Mesenchymal stem cell (in vitro differentiated cells and primary cell): ENCODE measurements at regions not wholly inside any gene's neighbourhood (a gene's known extent, or its start where the extent isn't known, plus 50 kb on each side); places are given as distances from the start of the nearest gene placed in this dataset.

ENCODE experiments used
- DNase-seq: peaks from one replicate; pipeline ENCODE4 v3.0.0-alpha.2; 2013
- H2AFZ ChIP-seq: one replicate; pipeline ENCODE4 v1.6.1; 2013; ENCODE audit warnings: low read depth, mild to moderate bottlenecking, control low read depth, inconsistent platforms, low read length, moderate library complexity
- H2AK5ac ChIP-seq: 2 replicates; pipeline ENCODE4 v1.6.1; 2013; ENCODE audit warnings: low read length, moderate library complexity, mild to moderate bottlenecking, inconsistent platforms; ENCODE audit not compliant: severe bottlenecking
- H2BK120ac ChIP-seq: one replicate; pipeline ENCODE4 v1.6.1; 2013; ENCODE audit warnings: low read depth, mild to moderate bottlenecking, inconsistent platforms, low read length, moderate library complexity
- H2BK12ac ChIP-seq, 2 experiments: one replicate each; pipeline ENCODE4 v1.6.1; 2013; ENCODE audit warnings: inconsistent platforms in 2 of 2, low read length in 2 of 2, mild to moderate bottlenecking in 2 of 2, moderate library complexity in 2 of 2, control low read depth in 1 of 2
- H2BK15ac ChIP-seq: one replicate; pipeline ENCODE4 v1.6.1; 2013; ENCODE audit warnings: mild to moderate bottlenecking, low read depth, inconsistent platforms; ENCODE audit not compliant: poor library complexity, severe bottlenecking
- H2BK5ac ChIP-seq: 2 replicates; pipeline ENCODE4 v1.6.1; 2013; ENCODE audit warnings: low read depth, mild to moderate bottlenecking, low read length, control low read depth, inconsistent platforms; ENCODE audit not compliant: poor library complexity, severe bottlenecking
- H3K14ac ChIP-seq, 2 experiments: one replicate each; pipeline ENCODE4 v1.6.1; 2013; ENCODE audit warnings: inconsistent platforms in 2 of 2, low read length in 2 of 2, control low read depth in 1 of 2, mild to moderate bottlenecking in 1 of 2, moderate library complexity in 1 of 2
- H3K18ac ChIP-seq, 2 experiments: one replicate each; pipeline ENCODE4 v1.6.1; 2013; ENCODE audit warnings: inconsistent platforms in 2 of 2, low read length in 2 of 2, control low read depth in 1 of 2, low read depth in 1 of 2, mild to moderate bottlenecking in 1 of 2
- H3K23ac ChIP-seq, 2 experiments: one replicate each; pipeline ENCODE4 v1.6.1; 2013; ENCODE audit warnings: inconsistent platforms in 2 of 2, low read length in 2 of 2, mild to moderate bottlenecking in 2 of 2, moderate library complexity in 2 of 2, control low read depth in 1 of 2
- H3K27ac ChIP-seq: 2 replicates; pipeline ENCODE4 v1.5.1; 2013; ENCODE audit warnings: mild to moderate bottlenecking, moderate library complexity, low read length, control low read depth, inconsistent platforms; ENCODE audit not compliant: poor library complexity, severe bottlenecking
- H3K27me3 ChIP-seq, 2 experiments: 2 replicates each; pipeline versions ENCODE4 v1.6.1 to v1.7.0; 2013; ENCODE audit warnings: low read length in 2 of 2, mild to moderate bottlenecking in 2 of 2, moderate library complexity in 2 of 2, control low read depth in 1 of 2, inconsistent platforms in 1 of 2; ENCODE audit not compliant: control insufficient read depth in 1 of 2, insufficient read depth in 1 of 2
- H3K36me3 ChIP-seq, 2 experiments: 2 replicates each; pipeline versions ENCODE4 v1.6.1 to v1.7.0; 2013; ENCODE audit warnings: low read length in 2 of 2, control low read depth in 1 of 2, inconsistent platforms in 1 of 2, low read depth in 1 of 2, mild to moderate bottlenecking in 1 of 2; ENCODE audit not compliant: insufficient read depth in 2 of 2, control insufficient read depth in 1 of 2
- H3K4ac ChIP-seq, 2 experiments: one replicate each; pipeline ENCODE4 v1.6.1; 2013; ENCODE audit warnings: inconsistent platforms in 2 of 2, low read length in 2 of 2, mild to moderate bottlenecking in 2 of 2, moderate library complexity in 2 of 2, control low read depth in 1 of 2, low read depth in 1 of 2
- H3K4me1 ChIP-seq: 2 replicates; pipeline ENCODE4 v1.6.1; 2013; ENCODE audit warnings: low read depth, low read length, control low read depth; ENCODE audit not compliant: control insufficient read depth, insufficient read depth
- H3K4me2 ChIP-seq: 2 replicates; pipeline ENCODE4 v1.6.1; 2013; ENCODE audit warnings: low read length, mild to moderate bottlenecking, inconsistent platforms; ENCODE audit not compliant: poor library complexity, severe bottlenecking
- H3K4me3 ChIP-seq, 2 experiments: 2 replicates each; pipeline versions ENCODE4 v1.5.1 to v1.7.0; 2013; ENCODE audit warnings: low read length in 2 of 2, mild to moderate bottlenecking in 2 of 2, control low read depth in 1 of 2, low read depth in 1 of 2; ENCODE audit not compliant: insufficient read depth in 1 of 2
- H3K79me1 ChIP-seq: replicated peaks from 2 replicates; pipeline ENCODE4 v1.6.1; 2013; ENCODE audit warnings: mild to moderate bottlenecking, control low read depth, low read length, inconsistent platforms; ENCODE audit not compliant: poor library complexity, severe bottlenecking
- H3K9ac ChIP-seq: 2 replicates; pipeline ENCODE4 v1.7.0; 2013; ENCODE audit warnings: mild to moderate bottlenecking, low read length, moderate library complexity
- H3K9me3 ChIP-seq: 2 replicates; pipeline ENCODE4 v1.7.0; 2013; ENCODE audit warnings: mild to moderate bottlenecking, low read length; ENCODE audit not compliant: control insufficient read depth
- H4K8ac ChIP-seq: one replicate; pipeline ENCODE4 v1.6.1; 2013; ENCODE audit warnings: inconsistent platforms, mild to moderate bottlenecking, low read length, moderate library complexity
- H4K91ac ChIP-seq: one replicate; pipeline ENCODE4 v1.6.1; 2013; ENCODE audit warnings: mild to moderate bottlenecking, low read length, inconsistent platforms
- WGBS: methylation state at CpG from one replicate; pipeline ENCODE4 v1.1.7; 2013; ENCODE audit warnings: mixed read lengths; 5-methylcytosine and 5-hydroxymethylcytosine counted together

GRCh38 chr5:53397845-53398244, 82.6 kb upstream of the FST start:
- Histone ChIP-seq H2BK5ac (no peak overlapping the region), H3K18ac (peak overlapping the region in 1 of 2 experiments; percentile 45), H3K79me1 (no peaks in the 10 kb centered on the region), H3K4me3 (no peak overlapping the region), H4K91ac (no peak overlapping the region), H2BK120ac (no peak overlapping the region), H3K14ac (no peak overlapping the region), H2BK12ac (peak overlapping the region in 1 of 2 experiments; percentile 29), H3K23ac (no peak overlapping the region), H3K4me1 (peaks cover 3% of the 10 kb centered on the region), H3K9me3 (no peaks in the 10 kb centered on the region), H3K27me3 (no peaks in the 10 kb centered on the region), H3K36me3 (no peaks in the 10 kb centered on the region), H2AK5ac (no peak overlapping the region), H4K8ac (no peak overlapping the region), H2BK15ac (no peak overlapping the region), H2AFZ (no peak overlapping the region), H3K4ac (no peak overlapping the region), H3K27ac (no peak overlapping the region), H3K9ac (peak overlapping the region; percentile 60), H3K4me2 (no peak overlapping the region)
- 55% methylated on average over 2 of the region's 2 CpGs for WGBS
- DNase-seq = peak; percentile 85

DNA sequence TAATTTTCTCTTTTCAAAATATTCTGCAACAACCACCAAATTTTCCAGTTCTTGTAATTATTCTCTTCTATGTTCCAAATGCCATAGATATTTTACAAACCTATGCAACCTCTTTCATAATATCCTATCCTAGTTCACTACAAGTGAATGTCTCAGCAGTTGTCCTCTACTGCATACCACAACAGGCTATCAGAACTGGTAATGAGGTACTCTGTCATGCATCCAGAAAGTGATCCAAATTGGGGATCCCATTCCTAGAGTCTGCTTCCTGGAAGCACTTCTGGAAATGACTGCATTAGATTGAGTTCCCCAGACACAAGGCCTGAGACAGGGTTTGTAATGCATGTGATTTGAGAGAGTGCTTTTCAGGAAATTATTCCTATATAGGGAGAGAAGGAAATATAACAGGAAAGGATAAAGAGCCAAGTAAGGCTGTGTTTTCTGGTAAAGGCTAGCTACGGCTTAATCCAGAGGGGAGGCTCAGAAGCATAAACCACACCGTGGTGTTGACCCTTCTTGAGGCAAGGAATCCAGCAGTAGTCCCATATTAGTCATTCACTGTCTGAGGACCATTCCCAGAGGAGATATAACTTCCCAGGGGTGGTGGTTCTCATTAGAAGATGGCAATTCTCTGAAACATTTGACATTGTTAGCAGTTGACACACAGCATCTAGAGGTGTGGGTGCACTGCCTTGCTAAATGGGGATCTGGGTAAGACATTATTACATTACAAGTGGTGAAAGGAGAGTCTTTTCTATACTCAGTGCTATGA, 80.3 kb upstream of the FST start:
- Histone ChIP-seq H3K9ac (no peak overlapping the region), H2AK5ac (no peak overlapping the region), H2BK120ac (no peak overlapping the region), H3K27ac (no peak overlapping the region), H3K79me1 (no peaks in the 10 kb centered on the region), H2BK12ac (no peak overlapping the region), H3K18ac (no peak overlapping the region), H2BK5ac (no peak overlapping the region), H3K4me1 (peaks cover 3% of the 10 kb centered on the region), H3K23ac (no peak overlapping the region), H4K91ac (no peak overlapping the region), H2AFZ (no peak overlapping the region), H3K4me3 (no peak overlapping the region), H2BK15ac (no peak overlapping the region), H3K9me3 (no peaks in the 10 kb centered on the region), H3K4me2 (no peak overlapping the region), H4K8ac (no peak overlapping the region), H3K4ac (no peak overlapping the region), H3K36me3 (no peaks in the 10 kb centered on the region), H3K14ac (no peak overlapping the region), H3K27me3 (no peaks in the 10 kb centered on the region)
- 37% methylated on average over 2 of the region's 2 CpGs for WGBS
- DNase-seq = peak; percentile 29

- Histone ChIP-seq H3K9ac (no peak overlapping the region), H3K4me3 (no peak overlapping the region), H3K4me1 (no peaks in the 10 kb centered on the region), H2BK15ac (no peak overlapping the region), H3K4ac (no peak overlapping the region), H2BK12ac (no peak overlapping the region), H3K18ac (no peak overlapping the region), H2AK5ac (no peak overlapping the region), H3K14ac (no peak overlapping the region), H3K27ac (no peak overlapping the region), H3K4me2 (no peak overlapping the region), H3K79me1 (no peaks in the 10 kb centered on the region), H3K9me3 (no peaks in the 10 kb centered on the region), H3K36me3 (no peaks in the 10 kb centered on the region), H2BK5ac (no peak overlapping the region), H3K23ac (no peak overlapping the region), H4K91ac (no peak overlapping the region), H2AFZ (no peak overlapping the region), H4K8ac (no peak overlapping the region), H2BK120ac (no peak overlapping the region), H3K27me3 (no peaks in the 10 kb centered on the region)
- no peak for DNase-seq
- 91% methylated on average over 3 of the region's 3 CpGs for WGBS
Observed at GRCh38 chr5:53403291-53403690, 77.1 kb upstream of the FST start.

- Histone ChIP-seq H3K18ac (no peak overlapping the region), H3K4me1 (no peaks in the 10 kb centered on the region), H3K9ac (no peak overlapping the region), H2BK15ac (no peak overlapping the region), H4K8ac (no peak overlapping the region), H2AK5ac (no peak overlapping the region), H2BK12ac (no peak overlapping the region), H3K27me3 (no peaks in the 10 kb centered on the region), H3K79me1 (no peaks in the 10 kb centered on the region), H3K36me3 (no peaks in the 10 kb centered on the region), H3K23ac (no peak overlapping the region), H2BK120ac (no peak overlapping the region), H2BK5ac (no peak overlapping the region), H4K91ac (no peak overlapping the region), H3K9me3 (no peaks in the 10 kb centered on the region), H3K27ac (no peak overlapping the region), H3K4me2 (no peak overlapping the region), H2AFZ (no peak overlapping the region), H3K4me3 (no peak overlapping the region), H3K4ac (no peak overlapping the region), H3K14ac (no peak overlapping the region)
- peak; percentile 64 for DNase-seq
- WGBS = 0% methylated on average over 1 of the region's 2 CpGs
Observed at GRCh38 chr5:53403758-53404157, 76.7 kb upstream of the FST start.
